ENCODE measurements at regions not wholly inside any gene's neighbourhood (a gene's known extent, or its start where the extent isn't known, plus 50 kb on each side); places are given as distances from the start of the nearest gene placed in this dataset.
A peak's percentile ranks its signal among the peaks of the same experiment; 100 is the strongest.
"Not testable (repeated sequence)": the region's sequence is repeated elsewhere in the genome, so short reads cannot be mapped to it uniquely, and the experiment has no call there.

- H3K9ac ChIP-seq (ENCODE audit: insufficient read length, low read depth), result no peak overlapping the region
- no peaks in the 10 kb centered on the region for H3K36me3 ChIP-seq (ENCODE audit: insufficient read depth, insufficient read length, low read length)
- no peak overlapping the region for H3K4me3 ChIP-seq (ENCODE audit: insufficient read length, low read depth)
- TF ChIP-seq SUZ12 (IDR thresholded peaks at IDR 0.05; ENCODE audit: extremely low read depth, insufficient read depth, insufficient read length) (no peak), YY1 (IDR thresholded peaks at IDR 0.05; ENCODE audit: insufficient read depth, insufficient read length) (no peak), ZNF274 (IDR thresholded peaks at IDR 0.05; ENCODE audit: low read depth, low read length) (no peak)
- DNase-seq (ENCODE audit: low read depth, low spot score), result no peak
- peaks cover 5% of the 10 kb centered on the region for H3K4me1 ChIP-seq (ENCODE audit: insufficient read depth, insufficient read length)
- H3K27me3 ChIP-seq (ENCODE audit: insufficient read depth, insufficient read length), result no peaks in the 10 kb centered on the region
- peaks cover 5% of the 10 kb centered on the region; the same call in 1 of the 2 replicates for H3K9me3 ChIP-seq (ENCODE audit: insufficient read depth, low read length)
Measured at GRCh38 chr4:95949808-95950207, 109.9 kb downstream of the PDHA2 start.

- not testable (repeated sequence) for H3K27me3 ChIP-seq (ENCODE audit: insufficient read depth, insufficient read length); H3K4me1 ChIP-seq (ENCODE audit: insufficient read depth, insufficient read length); H3K36me3 ChIP-seq (ENCODE audit: insufficient read depth, insufficient read length, low read length); H3K9me3 ChIP-seq (ENCODE audit: insufficient read depth, low read length); H3K9ac ChIP-seq (ENCODE audit: insufficient read length, low read depth); H3K4me3 ChIP-seq (ENCODE audit: insufficient read length, low read depth)
- DNase-seq (ENCODE audit: low read depth, low spot score), result peak; percentile 13
Measured at GRCh38 chr4:95952538-95952937, 112.6 kb downstream of the PDHA2 start.

DNA sequence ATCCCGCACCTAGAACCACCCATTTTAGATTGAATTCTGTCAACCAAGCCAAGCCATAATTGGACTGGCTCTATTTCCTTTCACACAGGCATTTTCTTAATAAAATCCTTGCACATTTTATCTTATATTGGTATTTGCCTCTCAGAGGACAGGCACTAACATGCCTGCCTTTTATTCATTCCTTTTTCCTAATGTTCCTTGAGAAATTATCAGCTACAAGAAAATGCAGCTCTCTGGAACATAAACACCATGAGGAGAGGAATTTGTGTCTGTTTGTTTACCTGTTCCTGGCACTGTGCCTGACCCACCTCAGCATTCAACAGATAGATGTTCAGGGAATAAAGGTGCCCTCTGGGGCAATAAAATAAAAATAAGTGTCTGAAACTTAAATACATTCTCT is 116.2 kb downstream of the PDHA2 start:
- Histone ChIP-seq H3K27me3 (ENCODE audit: insufficient read depth, insufficient read length) (no peaks in the 10 kb centered on the region), H3K4me1 (ENCODE audit: insufficient read depth, insufficient read length) (peaks cover 5% of the 10 kb centered on the region), H3K9ac (ENCODE audit: insufficient read length, low read depth) (no peak overlapping the region), H3K36me3 (ENCODE audit: insufficient read depth, insufficient read length, low read length) (no peaks in the 10 kb centered on the region), H3K9me3 (ENCODE audit: insufficient read depth, low read length) (peaks cover 5% of the 10 kb centered on the region; the same call in 1 of the 2 replicates), H3K4me3 (ENCODE audit: insufficient read length, low read depth) (no peak overlapping the region)
- TF ChIP-seq YY1 (IDR thresholded peaks at IDR 0.05; ENCODE audit: insufficient read depth, insufficient read length) (no peak), SUZ12 (IDR thresholded peaks at IDR 0.05; ENCODE audit: extremely low read depth, insufficient read depth, insufficient read length) (no peak), ZNF274 (IDR thresholded peaks at IDR 0.05; ENCODE audit: low read depth, low read length) (no peak)
- DNase-seq (ENCODE audit: low read depth, low spot score), result no peak

- peaks cover 5% of the 10 kb centered on the region; the same call in 1 of the 2 replicates for H3K9me3 ChIP-seq (ENCODE audit: insufficient read depth, low read length)
- TF ChIP-seq YY1 (IDR thresholded peaks at IDR 0.05; ENCODE audit: insufficient read depth, insufficient read length), result no peak
- no peak for TF ChIP-seq ZNF274 (IDR thresholded peaks at IDR 0.05; ENCODE audit: low read depth, low read length)
- TF ChIP-seq SUZ12 (IDR thresholded peaks at IDR 0.05; ENCODE audit: extremely low read depth, insufficient read depth, insufficient read length), result no peak
Measured at GRCh38 chr4:95957054-95957453, 117.2 kb downstream of the PDHA2 start.

DNA sequence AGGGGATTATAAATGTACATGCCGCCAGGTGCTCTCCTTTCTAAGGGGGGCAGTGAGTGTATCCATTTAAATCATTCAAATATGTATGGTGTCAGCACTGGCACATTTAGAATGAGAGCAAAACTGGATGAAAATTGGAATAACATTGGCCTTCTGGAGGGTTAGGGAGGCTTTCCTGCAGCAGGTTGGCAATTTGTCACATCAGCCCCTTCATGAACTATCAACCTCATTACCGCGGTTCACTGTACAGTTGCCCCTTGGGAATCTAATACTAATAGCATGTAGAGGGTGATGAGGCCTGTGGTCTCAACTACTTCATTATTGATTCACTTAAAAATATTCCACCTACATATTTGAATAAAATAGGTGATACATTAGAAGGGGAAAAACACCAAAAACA is 117.9 kb downstream of the PDHA2 start:
- Histone ChIP-seq H3K9me3 (ENCODE audit: insufficient read depth, low read length) (peaks cover 5% of the 10 kb centered on the region; the same call in 1 of the 2 replicates), H3K27me3 (ENCODE audit: insufficient read depth, insufficient read length) (no peaks in the 10 kb centered on the region), H3K4me3 (ENCODE audit: insufficient read length, low read depth) (no peak overlapping the region), H3K9ac (ENCODE audit: insufficient read length, low read depth) (no peak overlapping the region), H3K36me3 (ENCODE audit: insufficient read depth, insufficient read length, low read length) (no peaks in the 10 kb centered on the region), H3K4me1 (ENCODE audit: insufficient read depth, insufficient read length) (no peaks in the 10 kb centered on the region)
- DNase-seq (ENCODE audit: low read depth, low spot score), result no peak
- no peak for TF ChIP-seq ZNF274 (IDR thresholded peaks at IDR 0.05; ENCODE audit: low read depth, low read length)
- no peak for TF ChIP-seq YY1 (IDR thresholded peaks at IDR 0.05; ENCODE audit: insufficient read depth, insufficient read length)
- no peak for TF ChIP-seq SUZ12 (IDR thresholded peaks at IDR 0.05; ENCODE audit: extremely low read depth, insufficient read depth, insufficient read length)

More at GRCh38 chr4:95957054-95957453, 117.2 kb downstream of the PDHA2 start:
- H3K4me1 ChIP-seq (ENCODE audit: insufficient read depth, insufficient read length), result peaks cover 4% of the 10 kb centered on the region
- H3K4me3 ChIP-seq (ENCODE audit: insufficient read length, low read depth), result no peak overlapping the region
- no peak for DNase-seq (ENCODE audit: low read depth, low spot score)
- H3K9ac ChIP-seq (ENCODE audit: insufficient read length, low read depth), result no peak overlapping the region
- H3K36me3 ChIP-seq (ENCODE audit: insufficient read depth, insufficient read length, low read length), result no peaks in the 10 kb centered on the region
- H3K27me3 ChIP-seq (ENCODE audit: insufficient read depth, insufficient read length), result no peaks in the 10 kb centered on the region

GRCh38 chr4:95959182-95959581 is 119.3 kb downstream of the PDHA2 start:
- Histone ChIP-seq H3K36me3 (ENCODE audit: insufficient read depth, insufficient read length, low read length) (no peaks in the 10 kb centered on the region), H3K4me3 (ENCODE audit: insufficient read length, low read depth) (no peak overlapping the region), H3K27me3 (ENCODE audit: insufficient read depth, insufficient read length) (no peaks in the 10 kb centered on the region), H3K9ac (ENCODE audit: insufficient read length, low read depth) (no peak overlapping the region), H3K9me3 (ENCODE audit: insufficient read depth, low read length) (no peaks in the 10 kb centered on the region), H3K4me1 (ENCODE audit: insufficient read depth, insufficient read length) (no peaks in the 10 kb centered on the region)
- TF ChIP-seq SUZ12 (IDR thresholded peaks at IDR 0.05; ENCODE audit: extremely low read depth, insufficient read depth, insufficient read length) (no peak), YY1 (IDR thresholded peaks at IDR 0.05; ENCODE audit: insufficient read depth, insufficient read length) (no peak), ZNF274 (IDR thresholded peaks at IDR 0.05; ENCODE audit: low read depth, low read length) (no peak)
- no peak for DNase-seq (ENCODE audit: low read depth, low spot score)

GRCh38 chr4:95959633-95960032 is 119.7 kb downstream of the PDHA2 start:
- H3K36me3 ChIP-seq (ENCODE audit: insufficient read depth, insufficient read length, low read length), result no peaks in the 10 kb centered on the region
- H3K9me3 ChIP-seq (ENCODE audit: insufficient read depth, low read length), result no peaks in the 10 kb centered on the region
- no peak overlapping the region for H3K4me3 ChIP-seq (ENCODE audit: insufficient read length, low read depth)
- DNase-seq (ENCODE audit: low read depth, low spot score), result no peak
- no peaks in the 10 kb centered on the region for H3K4me1 ChIP-seq (ENCODE audit: insufficient read depth, insufficient read length)
- TF ChIP-seq SUZ12 (IDR thresholded peaks at IDR 0.05; ENCODE audit: extremely low read depth, insufficient read depth, insufficient read length) (no peak), ZNF274 (IDR thresholded peaks at IDR 0.05; ENCODE audit: low read depth, low read length) (no peak), YY1 (IDR thresholded peaks at IDR 0.05; ENCODE audit: insufficient read depth, insufficient read length) (no peak)
- no peak overlapping the region for H3K9ac ChIP-seq (ENCODE audit: insufficient read length, low read depth)
- H3K27me3 ChIP-seq (ENCODE audit: insufficient read depth, insufficient read length), result no peaks in the 10 kb centered on the region

GRCh38 chr4:95963456-95963855 is 123.6 kb downstream of the PDHA2 start:
- Histone ChIP-seq H3K27me3 (ENCODE audit: insufficient read depth, insufficient read length) (no peaks in the 10 kb centered on the region), H3K4me1 (ENCODE audit: insufficient read depth, insufficient read length) (no peaks in the 10 kb centered on the region), H3K4me3 (ENCODE audit: insufficient read length, low read depth) (no peak overlapping the region), H3K9me3 (ENCODE audit: insufficient read depth, low read length) (no peaks in the 10 kb centered on the region), H3K36me3 (ENCODE audit: insufficient read depth, insufficient read length, low read length) (no peaks in the 10 kb centered on the region), H3K9ac (ENCODE audit: insufficient read length, low read depth) (no peak overlapping the region)
- no peak for DNase-seq (ENCODE audit: low read depth, low spot score)
- no peak for TF ChIP-seq SUZ12 (IDR thresholded peaks at IDR 0.05; ENCODE audit: extremely low read depth, insufficient read depth, insufficient read length)
- no peak for TF ChIP-seq ZNF274 (IDR thresholded peaks at IDR 0.05; ENCODE audit: low read depth, low read length)
- no peak for TF ChIP-seq YY1 (IDR thresholded peaks at IDR 0.05; ENCODE audit: insufficient read depth, insufficient read length)
